GM23338 (cell line): ENCODE measurements at regions not wholly inside any gene's neighbourhood (a gene's known extent, or its start where the extent isn't known, plus 50 kb on each side); places are given as distances from the start of the nearest gene placed in this dataset.

Experiments used
- ATAC-seq: fragments of 200-7000 bp; cut with Tn5 transposase; 3 replicates; pipeline ENCODE4 v1.9.1; 2020
- DNase-seq: peaks from one replicate; pipeline ENCODE4 v3.0.0-alpha.2; 2015; ENCODE audit warnings: low spot score
- H2AFZ ChIP-seq: fragments of 200-600 bp; sonication (generic); 2 replicates; pipeline ENCODE4 v1.8.0; 2016; ENCODE audit warnings: antibody characterized with exemption, mild to moderate bottlenecking, moderate library complexity
- H3F3A ChIP-seq: fragments of 200-600 bp; sonication (generic); replicated peaks from 2 replicates; pipeline ENCODE4 v1.8.0; 2017; ENCODE audit warnings: antibody characterized with exemption, mixed run types, low read depth
- H3K27ac ChIP-seq: fragments of 200-600 bp; sonication (generic); 2 replicates; pipeline ENCODE4 v1.6.1; 2016; ENCODE audit warnings: low read depth
- H3K27me3 ChIP-seq: fragments of 200-600 bp; sonication (generic); 2 replicates; pipeline ENCODE4 v1.8.0; 2016; ENCODE audit warnings: mild to moderate bottlenecking, mixed run types, moderate library complexity; ENCODE audit not compliant: insufficient read depth
- H3K36me3 ChIP-seq: fragments of 200-600 bp; sonication (generic); 2 replicates; pipeline ENCODE4 v1.8.0; 2016; ENCODE audit warnings: mild to moderate bottlenecking; ENCODE audit not compliant: insufficient read depth
- H3K4me1 ChIP-seq: fragments of 200-600 bp; sonication (generic); 2 replicates; pipeline ENCODE4 v1.8.0; 2016; ENCODE audit warnings: mild to moderate bottlenecking, moderate library complexity; ENCODE audit not compliant: insufficient read depth
- H3K4me2 ChIP-seq: fragments of 200-600 bp; sonication (generic); 2 replicates; pipeline ENCODE4 v1.7.1; 2017; ENCODE audit warnings: mixed run types
- H3K4me3 ChIP-seq: fragments of 200-600 bp; sonication (generic); 2 replicates; pipeline ENCODE4 v1.6.1; 2016; ENCODE audit warnings: mixed run types
- H3K79me2 ChIP-seq: fragments of 200-600 bp; sonication (generic); replicated peaks from 2 replicates; pipeline ENCODE4 v1.8.0; 2017; ENCODE audit warnings: mild to moderate bottlenecking; ENCODE audit not compliant: insufficient read depth
- H3K9me2 ChIP-seq: fragments of 200-600 bp; sonication (generic); 2 replicates; pipeline ENCODE4 v1.8.0; 2017; ENCODE audit not compliant: insufficient read depth
- H4K20me1 ChIP-seq: fragments of 200-600 bp; sonication (generic); replicated peaks from 2 replicates; pipeline ENCODE4 v1.8.0; 2017; ENCODE audit warnings: mild to moderate bottlenecking; ENCODE audit not compliant: insufficient read depth
- H3K27ac Mint-ChIP-seq: 2 replicates; pipeline ENCODE4 v1.8.0; 2020; ENCODE audit warnings: inconsistent platforms, mild to moderate bottlenecking, moderate library complexity, mixed read lengths
- H3K27me3 Mint-ChIP-seq: 3 replicates; pipeline ENCODE4 v1.8.0; 2022; ENCODE audit warnings: low read depth, mild to moderate bottlenecking, moderate library complexity, mixed read lengths, inconsistent platforms; ENCODE audit not compliant: insufficient read depth, poor library complexity
- H3K36me3 Mint-ChIP-seq: 3 replicates; pipeline ENCODE4 v1.8.0; 2021; ENCODE audit warnings: low read depth, mild to moderate bottlenecking, inconsistent platforms, moderate library complexity, mixed read lengths
- H3K4me1 Mint-ChIP-seq: 3 replicates; pipeline ENCODE4 v1.8.0; 2020; ENCODE audit warnings: mild to moderate bottlenecking, inconsistent platforms, mixed read lengths
- H3K4me3 Mint-ChIP-seq: 3 replicates; pipeline ENCODE4 v1.8.0; 2021; ENCODE audit warnings: moderate library complexity, mild to moderate bottlenecking, inconsistent platforms, mixed read lengths
- H3K9me3 Mint-ChIP-seq: 3 replicates; pipeline ENCODE4 v1.8.0; 2020; ENCODE audit warnings: moderate library complexity, mild to moderate bottlenecking, inconsistent platforms, mixed read lengths
- CREB1 ChIP-seq: fragments of 250-450 bp; sonication (Bioruptor Pico); IDR thresholded peaks from 2 replicates; pipeline ENCODE4 v1.5.0; 2020; ENCODE audit warnings: low read depth, mild to moderate bottlenecking, moderate library complexity
- EZH2 ChIP-seq: fragments of 200-600 bp; sonication (generic); IDR thresholded peaks from one replicate; pipeline ENCODE4 v1.8.0; 2017; ENCODE audit warnings: antibody characterized with exemption, mild to moderate bottlenecking, low read depth; ENCODE audit not compliant: unreplicated experiment
- EZH2phosphoT487 ChIP-seq: fragments of 200-600 bp; sonication (generic); IDR thresholded peaks from one replicate; pipeline ENCODE4 v1.8.1; 2018; ENCODE audit warnings: antibody characterized with exemption; ENCODE audit not compliant: unreplicated experiment
- JUNB ChIP-seq: IDR thresholded peaks from one replicate; pipeline ENCODE4 v1.6.1; 2016; ENCODE audit warnings: antibody characterized with exemption; ENCODE audit not compliant: unreplicated experiment
- NANOG ChIP-seq: IDR thresholded peaks from 2 replicates; pipeline ENCODE4 v1.6.1; 2016; ENCODE audit warnings: antibody characterized with exemption, borderline replicate concordance
- POLR2AphosphoS5 ChIP-seq: IDR thresholded peaks from 2 replicates; pipeline ENCODE4 v1.6.1; 2016; ENCODE audit warnings: antibody characterized with exemption, low read depth
- STAT1 ChIP-seq: IDR thresholded peaks from one replicate; pipeline ENCODE4 v1.6.1; 2016; ENCODE audit warnings: antibody characterized with exemption; ENCODE audit not compliant: unreplicated experiment
- ZNF114 ChIP-seq: fragments of 250-450 bp; sonication (Bioruptor Pico); IDR thresholded peaks from 2 replicates; pipeline ENCODE4 v1.5.0; 2020; ENCODE audit warnings: mild to moderate bottlenecking, moderate library complexity
- ZNF331 ChIP-seq: fragments of 250-450 bp; sonication (Bioruptor Pico); IDR thresholded peaks from 2 replicates; pipeline ENCODE4 v1.5.0; 2020; ENCODE audit warnings: low read depth, mild to moderate bottlenecking, moderate library complexity
- TF ChIP-seq, protein P1 (sequence below): IDR thresholded peaks from one replicate; pipeline ENCODE4 v1.6.1; 2018; ENCODE audit warnings: antibody characterized with exemption; ENCODE audit not compliant: unreplicated experiment
- TF ChIP-seq, protein P2 (sequence below), 2 experiments: fragments of 200-600 bp in 1 of 2; sonication (generic) in 1 of 2; conservative IDR thresholded peaks; 2 replicates each; pipeline versions ENCODE4 v1.5.1 to v1.6.1; 2016 to 2017; ENCODE audit warnings: antibody characterized with exemption in 2 of 2, low read depth in 2 of 2, mild to moderate bottlenecking in 2 of 2, moderate library complexity in 1 of 2
- TF ChIP-seq, protein P3 (sequence below): fragments of 250-450 bp; sonication (Bioruptor Pico); IDR thresholded peaks from 2 replicates; pipeline ENCODE4 v1.5.0; 2020; ENCODE audit warnings: mild to moderate bottlenecking, moderate library complexity
- TF ChIP-seq, protein P4 (sequence below): IDR thresholded peaks from 2 replicates; pipeline ENCODE4 v1.6.1; 2016; ENCODE audit warnings: antibody characterized with exemption

DNA sequence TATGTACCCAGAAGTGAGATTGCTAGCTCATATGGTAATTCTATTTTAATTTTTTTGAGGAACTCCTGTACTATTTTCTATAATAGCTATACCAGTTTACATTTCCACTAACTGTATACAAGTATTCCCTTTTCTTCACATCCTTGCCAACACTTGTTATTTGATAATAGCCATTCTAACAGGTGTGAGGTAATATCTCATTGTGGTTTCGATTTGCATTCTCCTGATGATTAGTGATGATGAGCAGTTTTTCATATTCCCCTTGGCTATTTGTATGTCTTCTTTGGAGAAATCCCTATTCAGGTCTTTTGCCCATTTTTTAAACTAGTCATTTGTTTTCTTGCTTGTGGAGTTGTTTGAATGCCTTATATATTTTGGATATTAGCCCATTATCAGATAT, 121.3 kb downstream of the BBS10 start:
- H3K9me3 Mint-ChIP-seq = no peaks in the 10 kb centered on the region
- ATAC-seq (no peak), DNase-seq (no peak)
- H3K4me2 ChIP-seq = no peak overlapping the region
- H3K27me3 ChIP-seq = no peaks in the 10 kb centered on the region
- H3K36me3 Mint-ChIP-seq = no peaks in the 10 kb centered on the region
- H3K27ac Mint-ChIP-seq = no peak overlapping the region
- no peaks in the 10 kb centered on the region for H3K27me3 Mint-ChIP-seq
- H3K9me2 ChIP-seq = no peaks in the 10 kb centered on the region
- H3K27ac ChIP-seq = no peak overlapping the region
- H4K20me1 ChIP-seq = no peaks in the 10 kb centered on the region
- no peaks in the 10 kb centered on the region for H3K4me1 Mint-ChIP-seq
- no peaks in the 10 kb centered on the region for H3K79me2 ChIP-seq
- no peaks in the 10 kb centered on the region for H3K4me1 ChIP-seq
- H3K4me3 Mint-ChIP-seq = no peak overlapping the region
- no peaks in the 10 kb centered on the region for H3K36me3 ChIP-seq
- TF ChIP-seq, protein P1, sequence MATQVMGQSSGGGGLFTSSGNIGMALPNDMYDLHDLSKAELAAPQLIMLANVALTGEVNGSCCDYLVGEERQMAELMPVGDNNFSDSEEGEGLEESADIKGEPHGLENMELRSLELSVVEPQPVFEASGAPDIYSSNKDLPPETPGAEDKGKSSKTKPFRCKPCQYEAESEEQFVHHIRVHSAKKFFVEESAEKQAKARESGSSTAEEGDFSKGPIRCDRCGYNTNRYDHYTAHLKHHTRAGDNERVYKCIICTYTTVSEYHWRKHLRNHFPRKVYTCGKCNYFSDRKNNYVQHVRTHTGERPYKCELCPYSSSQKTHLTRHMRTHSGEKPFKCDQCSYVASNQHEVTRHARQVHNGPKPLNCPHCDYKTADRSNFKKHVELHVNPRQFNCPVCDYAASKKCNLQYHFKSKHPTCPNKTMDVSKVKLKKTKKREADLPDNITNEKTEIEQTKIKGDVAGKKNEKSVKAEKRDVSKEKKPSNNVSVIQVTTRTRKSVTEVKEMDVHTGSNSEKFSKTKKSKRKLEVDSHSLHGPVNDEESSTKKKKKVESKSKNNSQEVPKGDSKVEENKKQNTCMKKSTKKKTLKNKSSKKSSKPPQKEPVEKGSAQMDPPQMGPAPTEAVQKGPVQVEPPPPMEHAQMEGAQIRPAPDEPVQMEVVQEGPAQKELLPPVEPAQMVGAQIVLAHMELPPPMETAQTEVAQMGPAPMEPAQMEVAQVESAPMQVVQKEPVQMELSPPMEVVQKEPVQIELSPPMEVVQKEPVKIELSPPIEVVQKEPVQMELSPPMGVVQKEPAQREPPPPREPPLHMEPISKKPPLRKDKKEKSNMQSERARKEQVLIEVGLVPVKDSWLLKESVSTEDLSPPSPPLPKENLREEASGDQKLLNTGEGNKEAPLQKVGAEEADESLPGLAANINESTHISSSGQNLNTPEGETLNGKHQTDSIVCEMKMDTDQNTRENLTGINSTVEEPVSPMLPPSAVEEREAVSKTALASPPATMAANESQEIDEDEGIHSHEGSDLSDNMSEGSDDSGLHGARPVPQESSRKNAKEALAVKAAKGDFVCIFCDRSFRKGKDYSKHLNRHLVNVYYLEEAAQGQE = no peak
- no peak for TF ChIP-seq ZNF114 (CRISPR knock-in tag)
- no peak for TF ChIP-seq EZH2phosphoT487
- TF ChIP-seq, protein P2, sequence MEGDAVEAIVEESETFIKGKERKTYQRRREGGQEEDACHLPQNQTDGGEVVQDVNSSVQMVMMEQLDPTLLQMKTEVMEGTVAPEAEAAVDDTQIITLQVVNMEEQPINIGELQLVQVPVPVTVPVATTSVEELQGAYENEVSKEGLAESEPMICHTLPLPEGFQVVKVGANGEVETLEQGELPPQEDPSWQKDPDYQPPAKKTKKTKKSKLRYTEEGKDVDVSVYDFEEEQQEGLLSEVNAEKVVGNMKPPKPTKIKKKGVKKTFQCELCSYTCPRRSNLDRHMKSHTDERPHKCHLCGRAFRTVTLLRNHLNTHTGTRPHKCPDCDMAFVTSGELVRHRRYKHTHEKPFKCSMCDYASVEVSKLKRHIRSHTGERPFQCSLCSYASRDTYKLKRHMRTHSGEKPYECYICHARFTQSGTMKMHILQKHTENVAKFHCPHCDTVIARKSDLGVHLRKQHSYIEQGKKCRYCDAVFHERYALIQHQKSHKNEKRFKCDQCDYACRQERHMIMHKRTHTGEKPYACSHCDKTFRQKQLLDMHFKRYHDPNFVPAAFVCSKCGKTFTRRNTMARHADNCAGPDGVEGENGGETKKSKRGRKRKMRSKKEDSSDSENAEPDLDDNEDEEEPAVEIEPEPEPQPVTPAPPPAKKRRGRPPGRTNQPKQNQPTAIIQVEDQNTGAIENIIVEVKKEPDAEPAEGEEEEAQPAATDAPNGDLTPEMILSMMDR (conservative IDR thresholded peaks at IDR 0.05; ENCODE audit: low read depth in 2 of 2) = no peak
- TF ChIP-seq, protein P3, sequence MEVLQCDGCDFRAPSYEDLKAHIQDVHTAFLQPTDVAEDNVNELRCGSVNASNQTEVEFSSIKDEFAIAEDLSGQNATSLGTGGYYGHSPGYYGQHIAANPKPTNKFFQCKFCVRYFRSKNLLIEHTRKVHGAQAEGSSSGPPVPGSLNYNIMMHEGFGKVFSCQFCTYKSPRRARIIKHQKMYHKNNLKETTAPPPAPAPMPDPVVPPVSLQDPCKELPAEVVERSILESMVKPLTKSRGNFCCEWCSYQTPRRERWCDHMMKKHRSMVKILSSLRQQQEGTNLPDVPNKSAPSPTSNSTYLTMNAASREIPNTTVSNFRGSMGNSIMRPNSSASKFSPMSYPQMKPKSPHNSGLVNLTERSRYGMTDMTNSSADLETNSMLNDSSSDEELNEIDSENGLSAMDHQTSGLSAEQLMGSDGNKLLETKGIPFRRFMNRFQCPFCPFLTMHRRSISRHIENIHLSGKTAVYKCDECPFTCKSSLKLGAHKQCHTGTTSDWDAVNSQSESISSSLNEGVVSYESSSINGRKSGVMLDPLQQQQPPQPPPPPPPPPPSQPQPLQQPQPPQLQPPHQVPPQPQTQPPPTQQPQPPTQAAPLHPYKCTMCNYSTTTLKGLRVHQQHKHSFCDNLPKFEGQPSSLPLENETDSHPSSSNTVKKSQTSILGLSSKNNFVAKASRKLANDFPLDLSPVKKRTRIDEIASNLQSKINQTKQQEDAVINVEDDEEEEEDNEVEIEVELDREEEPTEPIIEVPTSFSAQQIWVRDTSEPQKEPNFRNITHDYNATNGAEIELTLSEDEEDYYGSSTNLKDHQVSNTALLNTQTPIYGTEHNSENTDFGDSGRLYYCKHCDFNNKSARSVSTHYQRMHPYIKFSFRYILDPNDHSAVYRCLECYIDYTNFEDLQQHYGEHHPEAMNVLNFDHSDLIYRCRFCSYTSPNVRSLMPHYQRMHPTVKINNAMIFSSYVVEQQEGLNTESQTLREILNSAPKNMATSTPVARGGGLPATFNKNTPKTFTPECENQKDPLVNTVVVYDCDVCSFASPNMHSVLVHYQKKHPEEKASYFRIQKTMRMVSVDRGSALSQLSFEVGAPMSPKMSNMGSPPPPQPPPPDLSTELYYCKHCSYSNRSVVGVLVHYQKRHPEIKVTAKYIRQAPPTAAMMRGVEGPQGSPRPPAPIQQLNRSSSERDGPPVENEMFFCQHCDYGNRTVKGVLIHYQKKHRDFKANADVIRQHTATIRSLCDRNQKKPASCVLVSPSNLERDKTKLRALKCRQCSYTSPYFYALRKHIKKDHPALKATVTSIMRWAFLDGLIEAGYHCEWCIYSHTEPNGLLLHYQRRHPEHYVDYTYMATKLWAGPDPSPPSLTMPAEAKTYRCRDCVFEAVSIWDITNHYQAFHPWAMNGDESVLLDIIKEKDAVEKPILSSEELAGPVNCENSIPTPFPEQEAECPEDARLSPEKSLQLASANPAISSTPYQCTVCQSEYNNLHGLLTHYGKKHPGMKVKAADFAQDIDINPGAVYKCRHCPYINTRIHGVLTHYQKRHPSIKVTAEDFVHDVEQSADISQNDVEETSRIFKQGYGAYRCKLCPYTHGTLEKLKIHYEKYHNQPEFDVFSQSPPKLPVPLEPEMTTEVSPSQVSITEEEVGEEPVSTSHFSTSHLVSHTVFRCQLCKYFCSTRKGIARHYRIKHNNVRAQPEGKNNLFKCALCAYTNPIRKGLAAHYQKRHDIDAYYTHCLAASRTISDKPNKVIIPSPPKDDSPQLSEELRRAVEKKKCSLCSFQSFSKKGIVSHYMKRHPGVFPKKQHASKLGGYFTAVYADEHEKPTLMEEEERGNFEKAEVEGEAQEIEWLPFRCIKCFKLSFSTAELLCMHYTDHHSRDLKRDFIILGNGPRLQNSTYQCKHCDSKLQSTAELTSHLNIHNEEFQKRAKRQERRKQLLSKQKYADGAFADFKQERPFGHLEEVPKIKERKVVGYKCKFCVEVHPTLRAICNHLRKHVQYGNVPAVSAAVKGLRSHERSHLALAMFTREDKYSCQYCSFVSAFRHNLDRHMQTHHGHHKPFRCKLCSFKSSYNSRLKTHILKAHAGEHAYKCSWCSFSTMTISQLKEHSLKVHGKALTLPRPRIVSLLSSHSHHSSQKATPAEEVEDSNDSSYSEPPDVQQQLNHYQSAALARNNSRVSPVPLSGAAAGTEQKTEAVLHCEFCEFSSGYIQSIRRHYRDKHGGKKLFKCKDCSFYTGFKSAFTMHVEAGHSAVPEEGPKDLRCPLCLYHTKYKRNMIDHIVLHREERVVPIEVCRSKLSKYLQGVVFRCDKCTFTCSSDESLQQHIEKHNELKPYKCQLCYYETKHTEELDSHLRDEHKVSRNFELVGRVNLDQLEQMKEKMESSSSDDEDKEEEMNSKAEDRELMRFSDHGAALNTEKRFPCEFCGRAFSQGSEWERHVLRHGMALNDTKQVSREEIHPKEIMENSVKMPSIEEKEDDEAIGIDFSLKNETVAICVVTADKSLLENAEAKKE (CRISPR knock-in tag) = no peak
- no peak for TF ChIP-seq NANOG
- no peak for TF ChIP-seq EZH2
- no peak for TF ChIP-seq ZNF331 (CRISPR knock-in tag)
- TF ChIP-seq, protein P4, sequence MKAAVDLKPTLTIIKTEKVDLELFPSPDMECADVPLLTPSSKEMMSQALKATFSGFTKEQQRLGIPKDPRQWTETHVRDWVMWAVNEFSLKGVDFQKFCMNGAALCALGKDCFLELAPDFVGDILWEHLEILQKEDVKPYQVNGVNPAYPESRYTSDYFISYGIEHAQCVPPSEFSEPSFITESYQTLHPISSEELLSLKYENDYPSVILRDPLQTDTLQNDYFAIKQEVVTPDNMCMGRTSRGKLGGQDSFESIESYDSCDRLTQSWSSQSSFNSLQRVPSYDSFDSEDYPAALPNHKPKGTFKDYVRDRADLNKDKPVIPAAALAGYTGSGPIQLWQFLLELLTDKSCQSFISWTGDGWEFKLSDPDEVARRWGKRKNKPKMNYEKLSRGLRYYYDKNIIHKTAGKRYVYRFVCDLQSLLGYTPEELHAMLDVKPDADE = no peak
- TF ChIP-seq POLR2AphosphoS5 = no peak
- no peak for TF ChIP-seq CREB1 (CRISPR knock-in tag)
- no peak for TF ChIP-seq JUNB
- TF ChIP-seq STAT1 = no peak
- H2AFZ ChIP-seq = no peak overlapping the region
- no peak overlapping the region for H3K4me3 ChIP-seq
- no peaks in the 10 kb centered on the region for H3F3A ChIP-seq
